Pancreas (tissue), 10 donors: ENCODE measurements at regions not wholly inside any gene's neighbourhood (a gene's known extent, or its start where the extent isn't known, plus 50 kb on each side); places are given as distances from the start of the nearest gene placed in this dataset.

Source experiments
- ATAC-seq, 4 donors: fragments of 200-7000 bp; cut with Tn5 transposase; one replicate each; pipeline versions ENCODE4 v1.8.0 to v1.9.1; 2020; ENCODE audit warnings: mild to moderate bottlenecking in 4 of 4, moderate library complexity in 4 of 4
- DNase-seq, 6 donors: peaks; one replicate each; pipeline ENCODE4 v3.0.0-alpha.2; 2020
- FAIRE-seq: peaks from 2 replicates; lab custom pipeline; 2012; peaks lifted over from hg19 to GRCh38; lab: Jason Lieb, UNC
- H3K27ac ChIP-seq, 4 donors: fragments of 200-600 bp; sonication (generic); 1 replicate in 3 of 4; 2 replicates in 1 of 4; pipeline versions ENCODE4 v1.5.0 to v1.8.0; 2020
- H3K27me3 ChIP-seq, 4 donors: fragments of 200-600 bp; one replicate each; pipeline ENCODE4 v1.8.0; 2021
- H3K36me3 ChIP-seq, 3 donors: fragments of 200-600 bp; sonication (generic) in 1 of 3; one replicate each; pipeline versions ENCODE4 v1.5.0 to v1.8.0; 2020 to 2021
- H3K4me1 ChIP-seq, 3 donors: fragments of 200-600 bp; one replicate each; pipeline ENCODE4 v1.8.0; 2021
- H3K4me3 ChIP-seq, 4 donors: fragments of 200-600 bp; sonication (generic) in 2 of 4; one replicate each; pipeline versions ENCODE4 v1.5.0 to v1.8.0; 2020 to 2021
- H3K9me3 ChIP-seq, 4 donors: fragments of 200-600 bp; one replicate each; pipeline ENCODE4 v1.8.0; 2021
- WGBS, 2 donors: extraction: QIAGEN DNeasy Blood & Tissue Kit; methylation state at CpG; one replicate each; pipeline ENCODE4 v1.1.7; 2013; 5-methylcytosine and 5-hydroxymethylcytosine counted together
- intact Hi-C, 3 donors: fragments of 100-400 bp; cut with DNase I; formaldehyde crosslinking; loops; one replicate each; pipeline versions ENCODE4 v1.11.1 to v1.14.2; 2022
- TF ChIP-seq, protein P1 (sequence below), 4 donors: fragments of 200-600 bp; sonication (generic) in 3 of 4; IDR thresholded peaks; one replicate each; pipeline versions ENCODE4 v1.5.0 to v1.8.0; 2021; ENCODE audit warnings: antibody characterized with exemption in 4 of 4
- donor health status: healthy with polysubstance abuse.
- donor health status: DM: no; HTN: no; CAD: no; lungs with moderate emphysema.
- donor health status: DM: no; HTN: no; CAD: no.
- donor health status: control.
- donor health status: control.
- donor health status: Bipolar disorder and iron deficiency.
- donor health status: DM: yes; HTN: yes; CAD: no.
- donor health status: DM: no; HTN: no; CAD: no.
- donor health status: DM: no; HTN: no; CAD: no.
- donor health status: DM: yes; HTN: yes; CAD: no.

DNA sequence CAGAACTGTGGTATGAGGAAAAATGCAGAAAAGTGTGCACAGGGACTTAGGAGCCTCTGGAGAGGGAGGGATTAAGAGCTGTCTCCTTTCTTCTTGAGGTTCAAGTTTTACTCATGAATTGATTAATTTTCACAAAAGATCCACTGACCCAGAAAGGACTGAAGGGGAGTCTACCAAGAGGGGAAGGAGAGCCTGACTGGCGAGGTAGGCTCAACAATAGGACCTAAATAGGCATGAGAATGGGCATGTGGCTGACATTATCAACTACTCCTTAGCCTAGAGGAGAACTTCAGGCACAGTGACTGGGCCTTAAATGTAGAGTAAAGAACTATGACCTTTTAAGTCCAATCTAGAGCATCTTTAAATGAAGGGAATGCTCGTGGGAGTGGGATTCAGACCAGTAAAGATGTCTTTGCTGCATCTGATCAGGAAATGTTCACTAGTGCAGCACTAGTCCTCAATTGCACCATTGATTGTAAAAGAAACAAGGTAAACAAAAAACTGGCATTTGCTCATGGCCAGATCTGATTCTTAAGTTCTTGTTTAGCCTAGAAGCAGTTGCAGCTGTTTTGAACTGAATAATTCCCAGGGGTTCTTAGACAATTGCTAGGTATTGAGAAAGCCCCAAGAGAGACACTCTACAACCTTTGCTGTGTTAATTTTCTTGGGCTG, 135.6 kb downstream of the RAB38 start:
- ATAC-seq (peak; percentile 79 to 90 (median 84)), DNase-seq (peak in 3 of 6 donors; percentile 25 to 37 (median 34)), FAIRE-seq (no peak)
- TF ChIP-seq, protein P1, sequence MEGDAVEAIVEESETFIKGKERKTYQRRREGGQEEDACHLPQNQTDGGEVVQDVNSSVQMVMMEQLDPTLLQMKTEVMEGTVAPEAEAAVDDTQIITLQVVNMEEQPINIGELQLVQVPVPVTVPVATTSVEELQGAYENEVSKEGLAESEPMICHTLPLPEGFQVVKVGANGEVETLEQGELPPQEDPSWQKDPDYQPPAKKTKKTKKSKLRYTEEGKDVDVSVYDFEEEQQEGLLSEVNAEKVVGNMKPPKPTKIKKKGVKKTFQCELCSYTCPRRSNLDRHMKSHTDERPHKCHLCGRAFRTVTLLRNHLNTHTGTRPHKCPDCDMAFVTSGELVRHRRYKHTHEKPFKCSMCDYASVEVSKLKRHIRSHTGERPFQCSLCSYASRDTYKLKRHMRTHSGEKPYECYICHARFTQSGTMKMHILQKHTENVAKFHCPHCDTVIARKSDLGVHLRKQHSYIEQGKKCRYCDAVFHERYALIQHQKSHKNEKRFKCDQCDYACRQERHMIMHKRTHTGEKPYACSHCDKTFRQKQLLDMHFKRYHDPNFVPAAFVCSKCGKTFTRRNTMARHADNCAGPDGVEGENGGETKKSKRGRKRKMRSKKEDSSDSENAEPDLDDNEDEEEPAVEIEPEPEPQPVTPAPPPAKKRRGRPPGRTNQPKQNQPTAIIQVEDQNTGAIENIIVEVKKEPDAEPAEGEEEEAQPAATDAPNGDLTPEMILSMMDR (IDR thresholded peaks at IDR 0.05): no peak
- Histone ChIP-seq H3K27ac (peak overlapping the region in 3 of 4 donors; percentile 8 to 31 (median 23)), H3K4me3 (no peak overlapping the region), H3K36me3 (no peaks in the 10 kb centered on the region), H3K9me3 (no peaks in the 10 kb centered on the region), H3K4me1 (peaks cover 16 to 26% (median 23%) of the 10 kb centered on the region in 3 donors), H3K27me3 (no peaks in the 10 kb centered on the region)
- intact Hi-C loops: no loop called here
- WGBS, 2 donors: 37 to 38% methylated on average over 2 of the region's 2 CpGs

DNA sequence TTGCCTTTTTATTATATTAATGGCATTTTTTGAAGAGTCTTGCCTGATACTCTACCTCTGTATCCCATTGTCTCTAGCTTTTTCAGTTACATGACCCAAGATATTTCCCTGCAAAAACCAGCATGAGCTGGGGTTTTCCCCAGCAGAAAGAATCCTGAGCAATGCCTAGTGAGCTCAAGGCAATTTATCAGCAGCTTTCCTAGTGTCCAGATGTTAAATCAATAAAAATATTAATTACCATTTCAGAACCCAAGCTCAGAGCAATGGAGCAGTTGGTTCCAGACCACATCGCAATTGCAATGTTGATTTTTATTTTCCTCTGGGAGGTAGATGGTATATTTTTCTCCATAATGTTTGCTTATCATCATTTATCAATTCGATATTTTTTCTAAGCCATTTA, 137.2 kb downstream of the RAB38 start:
- no peaks in the 10 kb centered on the region for H3K27me3 ChIP-seq
- no peaks in the 10 kb centered on the region for H3K36me3 ChIP-seq
- WGBS, 2 donors: 42 to 44% methylated on average over 2 of the region's 2 CpGs
- TF ChIP-seq, protein P1 (IDR thresholded peaks at IDR 0.05): no peak
- H3K4me3 ChIP-seq: no peak overlapping the region
- intact Hi-C loops: no loop called here
- peaks cover 16 to 26% (median 23%) of the 10 kb centered on the region in 3 donors for H3K4me1 ChIP-seq
- H3K27ac ChIP-seq: no peak overlapping the region
- FAIRE-seq: no peak
- no peak for ATAC-seq
- no peaks in the 10 kb centered on the region for H3K9me3 ChIP-seq
- no peak for DNase-seq

DNA sequence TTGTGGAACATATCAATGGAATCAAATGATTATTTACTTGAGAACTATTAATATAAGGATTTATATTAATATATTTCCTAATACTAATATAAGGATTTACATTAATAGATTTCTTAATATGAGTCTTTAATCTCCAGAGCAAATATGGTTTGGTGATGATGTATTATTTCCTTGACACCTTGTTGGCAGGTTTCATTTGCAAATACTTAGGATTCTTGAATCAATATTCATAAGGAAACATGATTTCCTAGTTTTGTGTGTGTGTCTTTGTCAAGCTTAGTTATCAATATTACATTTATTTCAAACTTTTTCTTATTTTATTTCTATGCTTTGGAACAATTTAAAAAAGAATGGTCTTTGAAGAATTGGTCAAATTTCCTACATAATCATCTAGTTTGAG, 138.5 kb downstream of the RAB38 start:
- TF ChIP-seq, protein P1 (IDR thresholded peaks at IDR 0.05): no peak
- intact Hi-C loops: no loop called here
- ATAC-seq: no peak
- no peak for DNase-seq
- FAIRE-seq: peak; percentile 54
- peaks cover 16 to 26% (median 23%) of the 10 kb centered on the region in 3 donors for H3K4me1 ChIP-seq
- H3K36me3 ChIP-seq: no peaks in the 10 kb centered on the region
- H3K9me3 ChIP-seq: no peaks in the 10 kb centered on the region
- no peak overlapping the region for H3K27ac ChIP-seq
- no peak overlapping the region for H3K4me3 ChIP-seq
- no peaks in the 10 kb centered on the region for H3K27me3 ChIP-seq

- Histone ChIP-seq H3K9me3 (no peaks in the 10 kb centered on the region), H3K4me1 (peaks cover 14 to 26% (median 23%) of the 10 kb centered on the region in 3 donors), H3K27me3 (no peaks in the 10 kb centered on the region), H3K27ac (no peak overlapping the region), H3K36me3 (no peaks in the 10 kb centered on the region), H3K4me3 (no peak overlapping the region)
- no peak for FAIRE-seq
- TF ChIP-seq, protein P1 (IDR thresholded peaks at IDR 0.05): no peak
- DNase-seq: no peak
- WGBS, 2 donors: 80 to 82% methylated on average over 2 of the region's 2 CpGs
- intact Hi-C loops: no loop called here
- ATAC-seq: no peak
These were observed 140.0 kb downstream of the RAB38 start for GRCh38 chr11:88035271-88035670.

GRCh38 chr11:88017666-88018065, 157.6 kb downstream of the RAB38 start:
- Histone ChIP-seq H3K36me3 (no peaks in the 10 kb centered on the region), H3K4me3 (no peak overlapping the region), H3K27ac (no peak overlapping the region), H3K9me3 (no peaks in the 10 kb centered on the region), H3K4me1 (no peaks in the 10 kb centered on the region), H3K27me3 (no peaks in the 10 kb centered on the region)
- no peak for ATAC-seq
- 54 to 70% methylated on average over 4 of the region's 4 CpGs for WGBS, 2 donors
- intact Hi-C loops: no loop called here
- no peak for FAIRE-seq
- DNase-seq: no peak
- TF ChIP-seq, protein P1 (IDR thresholded peaks at IDR 0.05): no peak
